ENCODE measurements at regions not wholly inside any gene's neighbourhood (a gene's known extent, or its start where the extent isn't known, plus 50 kb on each side); places are given as distances from the start of the nearest gene placed in this dataset.
"Not testable (repeated sequence)": the region's sequence is repeated elsewhere in the genome, so short reads cannot be mapped to it uniquely, and the experiment has no call there.

- no peak for ATAC-seq
- no peak for DNase-seq (ENCODE audit: low spot score)
Observed at GRCh38 chr17:33680472-33680871, 387.4 kb upstream of the ASIC2 start.

- ATAC-seq (no peak), DNase-seq (ENCODE audit: low spot score) (no peak)
Observed at GRCh38 chr17:33682599-33682998, 389.5 kb upstream of the ASIC2 start.

GRCh38 chr17:33684735-33685134, 391.6 kb upstream of the ASIC2 start:
- no peak for ATAC-seq
- DNase-seq (ENCODE audit: low spot score), result no peak

GRCh38 chr17:33686171-33686570, 393.1 kb upstream of the ASIC2 start:
- DNase-seq (ENCODE audit: low spot score) (no peak), ATAC-seq (peak; percentile 43)

- no peak for ATAC-seq
- no peak for DNase-seq (ENCODE audit: low spot score)
Observed at GRCh38 chr17:33687831-33688230, 394.7 kb upstream of the ASIC2 start.

- no peak for ATAC-seq
Observed at GRCh38 chr17:33688771-33689170, 395.7 kb upstream of the ASIC2 start.

GRCh38 chr17:33689725-33690124, 396.6 kb upstream of the ASIC2 start:
- no peak for ATAC-seq

More at GRCh38 chr17:33688771-33689170, 395.7 kb upstream of the ASIC2 start:
- no peak for DNase-seq (ENCODE audit: low spot score)

GRCh38 chr17:33695431-33695830, 402.3 kb upstream of the ASIC2 start:
- ATAC-seq, result no peak
- DNase-seq (ENCODE audit: low spot score), result no peak

More at GRCh38 chr17:33689725-33690124, 396.6 kb upstream of the ASIC2 start:
- no peak for DNase-seq (ENCODE audit: low spot score)

- DNase-seq (ENCODE audit: low spot score), result no peak
Observed at GRCh38 chr17:33696102-33696501, 403.0 kb upstream of the ASIC2 start.

GRCh38 chr17:33697557-33697956, 404.5 kb upstream of the ASIC2 start:
- ATAC-seq, result no peak
- DNase-seq (ENCODE audit: low spot score), result no peak

More at GRCh38 chr17:33696102-33696501, 403.0 kb upstream of the ASIC2 start:
- no peak for ATAC-seq

- no peak for ATAC-seq
- no peak for DNase-seq (ENCODE audit: low spot score)
Observed at GRCh38 chr17:33701910-33702309, 408.8 kb upstream of the ASIC2 start.

GRCh38 chr17:33704856-33705255, 411.8 kb upstream of the ASIC2 start:
- DNase-seq (ENCODE audit: low spot score) (no peak), ATAC-seq (no peak)

GRCh38 chr17:33709881-33710280, 416.8 kb upstream of the ASIC2 start:
- ATAC-seq (no peak), DNase-seq (ENCODE audit: low spot score) (no peak)

- DNase-seq (ENCODE audit: low spot score) (no peak), ATAC-seq (peak; percentile 40)
Observed at GRCh38 chr17:33712120-33712519, 419.0 kb upstream of the ASIC2 start.

- ATAC-seq (no peak), DNase-seq (ENCODE audit: low spot score) (no peak)
Observed at GRCh38 chr17:33716957-33717356, 423.9 kb upstream of the ASIC2 start.

- DNase-seq (ENCODE audit: low spot score); ATAC-seq: not testable (repeated sequence)
Observed at GRCh38 chr17:33723736-33724135, 430.6 kb upstream of the ASIC2 start.

GRCh38 chr17:33725675-33726271, 432.7 kb upstream of the ASIC2 start:
- ATAC-seq (peak; percentile 88), DNase-seq (ENCODE audit: low spot score) (peak; percentile 51)

GRCh38 chr17:33730131-33730530, 437.0 kb upstream of the ASIC2 start:
- DNase-seq (ENCODE audit: low spot score) (no peak), ATAC-seq (no peak)

- DNase-seq (ENCODE audit: low spot score), result no peak
- ATAC-seq, result no peak
Observed at GRCh38 chr17:33732116-33732515, 439.0 kb upstream of the ASIC2 start.

- ATAC-seq (no peak), DNase-seq (ENCODE audit: low spot score) (no peak)
Observed at GRCh38 chr17:33739714-33740113, 446.6 kb upstream of the ASIC2 start.

GRCh38 chr17:33745047-33745760, 452.1 kb upstream of the ASIC2 start:
- DNase-seq (ENCODE audit: low spot score), result no peak
- ATAC-seq, result no peak

GRCh38 chr17:33749171-33749570, 456.1 kb upstream of the ASIC2 start:
- ATAC-seq, result no peak
- DNase-seq (ENCODE audit: low spot score), result no peak

Data from left lobe of liver (tissue), 2 donors.